GM21367 (cell line): ENCODE measurements at regions not wholly inside any gene's neighbourhood (a gene's known extent, or its start where the extent isn't known, plus 50 kb on each side); places are given as distances from the start of the nearest gene placed in this dataset.

Experiments
- ATAC-seq: cut with Tn5 transposase; IDR thresholded peaks from one replicate; pipeline ENCODE4 v1.9.1; 2021; ENCODE audit not compliant: unreplicated experiment

DNA sequence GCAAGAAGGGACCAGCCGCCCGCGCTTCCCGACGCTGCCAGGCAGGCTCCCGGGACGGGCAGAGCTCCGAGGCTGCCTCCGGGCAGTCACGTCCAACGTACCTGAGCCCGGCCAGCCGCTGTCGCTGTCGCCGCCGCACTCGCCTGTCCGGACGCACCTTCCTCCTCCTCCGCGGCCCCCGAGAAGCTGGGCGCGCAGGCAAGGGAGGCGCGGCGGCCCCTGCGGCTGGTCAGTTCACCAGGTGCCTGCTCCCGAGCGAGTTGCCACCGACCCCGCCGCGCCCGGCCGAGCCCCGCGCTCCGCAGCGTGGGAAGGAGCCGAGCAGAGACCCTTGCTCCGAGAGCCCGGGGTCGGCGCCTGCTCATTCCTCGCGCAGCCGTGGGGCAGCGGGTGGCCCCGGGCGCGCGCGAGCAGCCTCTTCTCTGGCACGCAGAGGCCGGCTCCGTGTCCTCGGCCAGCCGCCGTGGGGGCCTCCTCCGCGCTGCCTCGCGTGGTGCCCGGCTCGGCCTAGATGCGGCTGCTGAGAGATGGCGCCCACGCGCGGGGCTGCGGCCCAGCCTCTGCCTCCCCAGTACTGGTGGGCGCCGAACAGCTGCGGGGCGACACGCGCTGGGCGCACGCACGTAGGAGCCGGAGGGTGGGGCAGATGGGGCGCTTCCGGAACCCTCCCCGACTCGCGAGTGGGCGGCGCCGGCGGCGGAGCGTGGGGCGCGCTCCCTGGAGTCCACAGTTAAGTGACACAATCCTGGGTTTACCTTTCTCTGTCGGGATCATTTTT lies 419.4 kb downstream of the UQCRFS1 start:
- ATAC-seq, result no peak

DNA sequence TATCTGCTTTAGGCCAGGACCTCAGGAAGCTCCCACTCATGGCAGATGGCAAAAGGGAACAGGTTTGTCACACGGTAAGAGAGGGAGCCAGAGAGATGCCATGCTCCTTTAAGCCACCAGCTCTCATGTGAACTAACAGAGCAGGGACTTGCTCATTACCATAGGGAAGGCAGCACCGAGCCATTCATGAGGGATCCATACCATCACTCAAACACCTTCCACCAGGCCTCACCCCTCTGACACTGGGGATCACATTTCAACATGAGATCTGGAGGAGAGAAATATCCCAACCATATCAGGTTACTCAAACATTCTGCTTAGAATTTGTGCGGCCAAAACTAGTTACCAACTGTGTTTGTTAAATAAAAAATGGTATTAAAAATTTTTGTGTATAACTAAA lies 427.0 kb downstream of the UQCRFS1 start:
- no peak for ATAC-seq

DNA sequence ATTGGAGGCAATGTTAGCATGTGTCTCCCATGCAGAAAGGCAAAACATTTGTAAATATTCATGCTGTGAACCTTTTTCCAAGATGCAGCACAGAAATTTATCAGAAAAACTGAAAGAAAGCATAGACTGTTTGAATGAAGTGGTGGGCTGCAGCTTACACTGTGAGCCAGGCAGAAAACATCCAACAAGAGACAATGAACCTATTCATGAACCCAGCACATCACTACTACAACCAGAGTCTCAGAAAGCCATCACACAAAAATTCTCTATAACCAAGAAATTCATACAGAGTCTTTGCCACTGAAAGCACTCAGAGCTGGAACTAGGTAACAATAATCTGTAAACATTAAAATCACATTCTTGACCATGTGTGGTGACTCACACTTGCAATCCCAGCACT lies 448.9 kb downstream of the UQCRFS1 start:
- ATAC-seq, result no peak

DNA sequence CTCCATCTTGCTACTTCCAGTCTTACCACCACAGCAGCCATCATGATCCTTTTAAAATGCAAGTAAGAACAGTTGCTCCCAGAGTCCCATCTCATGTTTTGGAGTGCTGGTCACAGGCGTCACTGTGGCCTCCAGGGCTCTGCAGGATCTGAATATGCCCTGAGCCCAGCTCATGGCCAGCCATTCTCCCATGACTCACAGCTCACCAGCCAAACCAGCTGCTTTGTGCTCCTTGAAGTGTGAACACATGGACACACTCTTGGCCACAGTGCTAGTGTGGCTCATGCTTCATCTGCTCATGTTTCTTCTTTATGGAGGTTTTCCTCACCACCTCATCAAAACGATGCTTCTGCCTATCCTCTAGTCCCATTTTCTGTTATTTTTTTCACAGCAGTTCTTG lies 466.5 kb downstream of the UQCRFS1 start:
- no peak for ATAC-seq

DNA sequence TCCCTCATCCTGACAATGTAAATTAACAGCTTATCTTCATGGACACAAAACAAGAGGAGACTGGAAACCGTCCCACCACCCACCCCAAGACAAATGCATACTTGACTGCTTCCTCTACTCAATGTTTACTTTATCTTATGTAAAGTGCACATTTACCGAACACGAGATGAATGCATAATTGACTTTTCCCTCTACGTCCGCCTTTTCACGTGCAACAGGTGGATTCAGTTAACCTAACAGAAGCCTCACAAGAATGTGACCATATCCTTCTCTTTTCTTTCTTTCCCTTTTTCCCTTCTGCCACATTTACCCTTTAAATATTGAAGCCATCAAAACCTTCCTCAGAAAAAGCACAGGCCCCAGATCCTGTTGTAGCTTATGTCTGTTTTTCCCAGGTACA lies 468.0 kb downstream of the UQCRFS1 start:
- ATAC-seq, result no peak

DNA sequence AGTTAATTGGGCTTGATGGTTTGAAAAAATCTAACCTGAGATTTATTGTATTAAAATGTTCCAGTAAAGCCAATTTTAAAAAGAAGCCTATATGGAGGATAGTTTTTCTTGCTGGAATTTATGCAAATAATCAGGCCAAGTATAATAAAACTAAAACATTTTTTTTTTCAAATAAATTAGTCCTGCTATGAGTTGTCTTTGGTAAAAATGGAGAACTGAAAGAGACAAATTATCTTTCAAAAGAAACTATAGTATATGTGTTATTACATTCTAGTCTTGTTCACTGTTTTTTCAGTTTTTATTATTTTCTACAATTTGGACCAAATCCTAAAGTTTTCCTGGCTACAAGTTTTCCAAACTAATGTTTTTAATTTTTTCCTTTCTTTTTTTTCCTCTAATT lies 468.9 kb downstream of the UQCRFS1 start:
- ATAC-seq, result no peak

- ATAC-seq, result no peak
These were observed 475.7 kb downstream of the UQCRFS1 start for GRCh38 chr19:28737021-28737895.

- no peak for ATAC-seq
These were observed 476.4 kb downstream of the UQCRFS1 start for GRCh38 chr19:28736528-28736927.

- no peak for ATAC-seq
These were observed 481.4 kb downstream of the UQCRFS1 start for GRCh38 chr19:28731577-28731976.

DNA sequence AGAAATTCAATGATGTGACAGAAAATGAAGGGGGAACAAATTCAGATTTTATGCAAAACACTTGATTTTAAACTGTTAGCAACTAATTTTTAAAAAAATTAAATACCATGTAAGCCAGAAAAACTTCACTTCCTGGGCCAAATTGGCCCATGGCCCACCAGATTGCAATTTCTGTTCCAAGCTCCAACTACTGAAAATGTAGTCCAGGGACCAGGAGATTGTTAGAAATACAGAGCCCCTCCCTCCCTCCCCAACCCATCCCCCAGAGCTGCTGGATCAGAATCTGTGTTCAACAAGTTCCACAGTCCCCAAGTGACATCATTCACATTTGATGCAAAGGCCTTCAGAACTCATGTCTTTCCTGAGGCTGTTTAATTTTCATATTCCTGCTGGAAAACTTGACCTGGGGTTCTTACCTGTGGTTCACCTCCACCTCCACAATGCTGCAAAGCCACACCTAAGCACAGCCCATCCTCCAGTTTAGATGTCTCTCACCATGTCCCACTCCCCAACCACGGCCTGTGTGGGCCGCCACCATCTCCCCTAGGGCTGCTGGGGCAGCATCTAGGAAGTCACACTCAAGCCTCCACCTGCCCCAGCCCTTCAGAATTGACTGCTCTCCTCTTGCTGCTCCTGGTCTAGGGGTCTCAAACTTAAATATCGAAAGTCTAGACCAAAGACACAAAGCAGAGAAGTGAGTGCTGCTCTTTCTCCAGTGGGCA lies 482.0 kb downstream of the UQCRFS1 start:
- ATAC-seq, result no peak

DNA sequence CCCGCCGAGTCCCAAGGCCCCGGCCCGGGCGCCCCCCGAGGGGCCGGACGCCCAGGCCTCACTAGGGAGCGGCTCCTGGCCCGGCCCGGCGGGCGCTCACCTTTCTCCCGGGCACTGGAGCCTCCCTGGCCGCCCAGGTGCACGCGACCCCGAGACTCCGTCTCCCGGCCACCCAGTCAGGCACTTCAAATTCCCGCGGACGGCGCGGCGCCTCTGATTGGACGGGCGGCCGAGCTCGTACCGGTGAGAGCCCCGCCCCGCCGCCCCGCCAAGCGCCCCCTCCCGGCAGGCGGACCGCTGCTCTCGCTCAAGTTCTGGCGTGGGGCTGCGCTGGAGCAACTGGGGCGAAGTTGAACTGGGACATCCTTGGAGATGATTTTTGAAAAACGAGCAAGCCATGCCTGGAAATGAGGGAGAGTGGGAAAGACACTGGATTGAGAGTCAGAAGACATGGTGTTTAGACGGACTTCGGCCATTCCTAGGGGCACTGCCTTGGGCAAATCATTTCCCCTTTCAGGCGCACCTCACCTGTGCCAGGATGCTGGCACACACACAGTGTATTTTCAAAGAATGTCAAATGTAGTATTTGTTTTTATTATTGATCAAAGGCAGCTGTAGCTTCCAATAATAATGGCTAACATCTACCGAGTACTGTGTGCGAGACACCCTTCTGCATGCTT lies 485.3 kb downstream of the UQCRFS1 start:
- ATAC-seq, result no peak

- no peak for ATAC-seq
These were observed 486.1 kb downstream of the UQCRFS1 start for GRCh38 chr19:28726533-28727479.

- ATAC-seq, result no peak
These were observed 494.0 kb downstream of the UQCRFS1 start for GRCh38 chr19:28718909-28719308.

DNA sequence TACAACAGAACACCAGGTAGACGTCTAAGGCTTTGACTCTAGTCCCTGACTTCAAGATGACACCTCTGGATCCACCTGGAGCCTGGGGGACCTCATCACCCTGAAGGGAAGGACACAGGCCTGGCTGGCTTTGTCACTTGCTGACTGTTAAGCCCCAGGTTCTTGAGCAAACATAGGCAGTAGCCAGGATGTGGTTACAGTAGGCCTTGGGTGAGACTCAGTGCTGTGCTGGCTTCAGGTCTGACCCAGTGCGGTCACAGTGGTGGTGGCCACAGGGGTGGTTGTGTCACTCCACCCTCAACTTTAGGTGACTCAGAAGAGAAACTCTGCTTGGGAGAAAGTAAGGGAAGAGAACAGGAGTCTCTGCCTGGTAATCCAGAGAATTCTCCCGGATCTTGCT lies 497.8 kb downstream of the UQCRFS1 start:
- ATAC-seq, result no peak

DNA sequence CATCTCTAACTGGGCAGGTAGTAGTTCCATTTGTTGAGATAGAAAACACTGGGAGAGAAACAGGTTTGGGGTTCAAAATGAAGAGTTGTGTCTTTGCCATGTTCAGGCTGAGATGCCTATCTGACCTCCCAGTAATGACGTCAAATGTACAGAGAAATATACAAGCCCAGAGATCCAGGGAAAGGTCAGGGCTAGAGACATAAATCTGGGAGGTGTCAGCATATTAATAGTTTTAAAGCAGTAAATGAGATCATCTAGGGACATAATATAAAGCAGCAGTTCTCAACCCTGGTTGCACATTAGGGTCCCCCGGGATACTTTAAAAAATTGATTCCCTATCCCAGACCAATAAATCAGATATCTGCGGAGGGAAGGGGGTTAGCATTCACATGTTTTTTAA lies 501.5 kb downstream of the UQCRFS1 start:
- ATAC-seq, result no peak

GRCh38 chr19:28710278-28710677 lies 502.7 kb downstream of the UQCRFS1 start:
- no peak for ATAC-seq

DNA sequence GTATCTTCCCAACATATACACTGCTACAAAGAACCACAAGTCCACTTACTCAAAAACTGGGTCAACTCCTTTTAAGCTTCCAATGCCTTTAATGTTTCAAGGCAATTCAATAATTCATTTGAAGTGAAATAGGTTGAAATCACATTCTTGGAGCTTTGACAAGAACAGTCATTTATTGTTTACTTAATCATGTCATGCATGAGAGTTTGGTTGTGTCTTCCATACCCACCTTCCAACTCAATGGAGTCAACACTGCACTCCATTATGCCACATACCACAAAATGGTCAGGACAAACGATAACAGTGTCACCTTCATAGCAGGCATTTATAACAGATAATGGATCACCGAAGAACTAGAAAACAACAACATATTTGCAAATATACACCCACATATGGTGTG lies 506.3 kb downstream of the UQCRFS1 start:
- no peak for ATAC-seq

DNA sequence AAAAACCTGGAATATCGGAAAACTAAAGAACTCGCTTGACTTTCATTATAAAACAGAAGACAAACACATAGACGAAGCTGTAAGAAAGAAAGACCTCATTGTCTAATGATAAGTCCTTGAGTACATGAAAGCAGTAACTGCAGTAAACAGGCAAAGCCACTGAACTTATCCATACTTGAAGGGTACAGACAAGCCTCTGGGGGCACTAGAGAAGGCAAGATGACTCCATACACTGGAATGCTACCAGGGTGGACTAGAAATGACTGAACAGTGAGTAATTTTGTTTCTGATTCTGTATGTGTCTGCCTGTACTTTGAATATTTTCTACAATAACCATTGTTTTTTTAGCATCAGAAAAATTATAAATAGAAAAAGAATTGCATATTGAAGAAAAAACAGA lies 507.9 kb downstream of the UQCRFS1 start:
- ATAC-seq, result no peak

DNA sequence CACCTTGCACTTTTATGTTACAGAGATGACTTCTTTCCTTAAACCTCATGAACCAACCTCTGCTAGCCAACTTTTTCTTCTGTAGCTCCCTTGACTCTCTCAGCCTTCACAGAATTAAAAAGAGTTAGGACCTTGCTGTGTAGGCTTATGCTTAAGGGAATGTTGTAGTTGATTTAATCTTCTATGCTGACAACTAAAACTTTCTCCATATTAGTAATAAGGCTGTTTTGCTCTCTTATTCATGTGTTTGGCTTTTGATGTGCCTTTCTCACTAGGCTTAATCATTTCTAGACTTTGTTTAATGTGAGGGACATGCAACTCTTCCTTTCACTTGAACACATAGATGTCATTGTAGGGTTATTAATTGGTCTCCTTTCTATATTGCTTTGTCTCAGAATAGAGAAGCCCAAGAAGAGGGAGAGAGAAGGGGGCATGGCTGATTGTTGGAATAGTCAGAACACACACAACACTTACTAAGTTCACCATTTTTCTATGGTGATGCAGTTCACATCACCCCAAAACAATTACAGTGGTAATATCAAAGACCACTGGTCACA lies 509.5 kb downstream of the UQCRFS1 start:
- no peak for ATAC-seq

DNA sequence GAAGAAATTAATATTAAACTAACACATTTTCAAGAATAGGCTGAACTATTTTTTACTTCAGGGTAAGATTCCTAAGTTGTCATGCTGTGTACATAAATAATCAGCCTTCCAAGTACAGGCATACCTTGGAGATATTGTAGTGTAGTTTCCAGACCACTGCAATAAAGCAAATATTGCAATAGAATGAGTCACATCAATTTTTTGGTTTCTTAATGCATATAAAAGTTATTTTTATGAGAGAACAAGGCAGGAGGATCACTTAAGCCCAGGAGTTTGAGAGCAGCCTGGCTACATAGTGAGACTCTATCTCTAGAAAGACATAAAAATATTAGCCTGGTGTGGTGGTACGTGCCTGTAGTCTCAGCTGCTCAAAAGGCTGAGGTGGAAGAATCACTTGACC lies 511.5 kb downstream of the UQCRFS1 start:
- no peak for ATAC-seq
